Smooth muscle cell (in vitro differentiated cells): ENCODE measurements at regions not wholly inside any gene's neighbourhood (a gene's known extent, or its start where the extent isn't known, plus 50 kb on each side); places are given as distances from the start of the nearest gene placed in this dataset.

Experiments
- DNase-seq: peaks from one replicate; lab custom pipeline; 2025; ENCODE audit not compliant: unreplicated experiment; lab: John Stamatoyannopoulos, UW
- H2AFZ ChIP-seq: fragments of 200-600 bp; sonication (generic); 2 replicates; pipeline ENCODE4 v1.6.0; 2016; ENCODE audit warnings: antibody characterized with exemption, low read depth, mild to moderate bottlenecking
- H3F3A ChIP-seq: fragments of 200-600 bp; sonication (generic); 2 replicates; pipeline ENCODE4 v1.6.0; 2017; ENCODE audit warnings: antibody characterized with exemption, low read depth
- H3K27ac ChIP-seq: fragments of 200-600 bp; sonication (generic); 2 replicates; pipeline ENCODE4 v1.5.1; 2016; ENCODE audit warnings: low read depth, mild to moderate bottlenecking
- H3K27me3 ChIP-seq: fragments of 200-600 bp; sonication (generic); 2 replicates; pipeline ENCODE4 v1.6.1; 2016; ENCODE audit warnings: low read depth, mild to moderate bottlenecking
- H3K36me3 ChIP-seq: fragments of 200-600 bp; sonication (generic); 2 replicates; pipeline ENCODE4 v1.5.1; 2016; ENCODE audit warnings: low read depth
- H3K4me1 ChIP-seq: fragments of 200-600 bp; sonication (generic); 2 replicates; pipeline ENCODE4 v1.5.1; 2016; ENCODE audit warnings: low read depth
- H3K4me2 ChIP-seq: fragments of 200-600 bp; sonication (generic); 2 replicates; pipeline ENCODE4 v1.6.0; 2016; ENCODE audit warnings: mild to moderate bottlenecking
- H3K4me3 ChIP-seq: fragments of 200-600 bp; sonication (generic); 2 replicates; pipeline ENCODE4 v1.5.1; 2016; ENCODE audit warnings: mild to moderate bottlenecking
- H3K79me2 ChIP-seq: fragments of 200-600 bp; sonication (generic); 2 replicates; pipeline ENCODE4 v1.6.0; 2016; ENCODE audit warnings: low read depth, mild to moderate bottlenecking
- H3K9ac ChIP-seq: fragments of 200-600 bp; sonication (generic); 2 replicates; pipeline ENCODE4 v1.6.0; 2016; ENCODE audit warnings: low read depth
- H3K9me3 ChIP-seq: fragments of 200-600 bp; sonication (generic); replicated peaks from 2 replicates; pipeline ENCODE4 v1.5.1; 2016; ENCODE audit warnings: low read depth
- H4K20me1 ChIP-seq: fragments of 200-600 bp; sonication (generic); 2 replicates; pipeline ENCODE4 v1.6.0; 2016; ENCODE audit warnings: low read depth
- WGBS: methylation state at CpG from one replicate; pipeline ENCODE4 v1.1.7; 2016; ENCODE audit warnings: low lambda C conversion rate; 5-methylcytosine and 5-hydroxymethylcytosine counted together
- TF ChIP-seq, protein P1 (sequence below): fragments of 200-600 bp; sonication (generic); IDR thresholded peaks from 2 replicates; pipeline ENCODE4 v1.5.1; 2017; ENCODE audit warnings: borderline replicate concordance, mild to moderate bottlenecking, antibody characterized with exemption; ENCODE audit not compliant: insufficient read depth, poor library complexity, severe bottlenecking

DNA sequence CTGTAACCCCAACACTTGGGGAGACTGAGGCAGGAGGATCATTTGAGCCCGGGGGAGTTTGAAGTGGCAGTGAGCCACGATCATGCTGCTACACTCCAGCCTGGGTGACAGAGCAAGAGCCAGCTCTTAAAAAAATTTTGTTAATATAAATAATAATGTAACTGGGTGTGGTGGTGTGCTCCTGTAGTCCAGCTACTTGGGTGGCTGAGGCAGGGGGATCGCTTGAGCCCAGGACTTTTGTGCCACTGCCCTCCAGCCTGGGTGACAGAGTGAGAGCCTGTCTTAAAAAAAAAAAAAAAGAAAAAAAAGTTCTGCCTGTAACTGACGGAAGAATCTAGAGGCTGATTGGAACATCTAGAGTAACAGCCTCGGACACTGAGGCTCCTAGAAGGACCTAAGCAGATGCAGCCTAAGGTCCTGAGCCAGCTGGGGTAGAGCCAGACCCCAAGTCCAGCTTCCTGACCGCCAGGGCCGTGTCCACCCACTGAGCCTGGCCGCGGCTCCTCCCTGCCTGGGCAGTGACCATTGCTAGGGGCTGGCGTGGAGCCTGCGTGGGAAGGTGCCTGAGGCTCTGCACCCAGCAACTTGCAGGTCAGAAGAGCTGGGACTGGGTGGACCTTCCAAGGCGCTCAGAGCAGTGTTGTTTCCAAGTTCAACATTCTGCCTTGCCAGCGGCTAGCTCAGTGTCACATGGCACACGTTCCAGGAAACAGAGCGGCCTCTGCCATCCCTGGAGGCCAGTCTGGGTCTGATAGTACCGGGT lies 209.4 kb upstream of the CIBAR2 start:
- Histone ChIP-seq H3K9ac (no peak overlapping the region), H3K4me2 (peak overlapping the region; percentile 11), H3K4me1 (no peaks in the 10 kb centered on the region), H3K36me3 (no peaks in the 10 kb centered on the region), H3F3A (no peaks in the 10 kb centered on the region), H3K9me3 (no peaks in the 10 kb centered on the region), H2AFZ (no peak overlapping the region), H3K27ac (no peak overlapping the region), H3K79me2 (peaks cover 3% of the 10 kb centered on the region), H3K4me3 (no peak overlapping the region), H4K20me1 (peaks cover 94% of the 10 kb centered on the region), H3K27me3 (no peaks in the 10 kb centered on the region)
- TF ChIP-seq, protein P1, sequence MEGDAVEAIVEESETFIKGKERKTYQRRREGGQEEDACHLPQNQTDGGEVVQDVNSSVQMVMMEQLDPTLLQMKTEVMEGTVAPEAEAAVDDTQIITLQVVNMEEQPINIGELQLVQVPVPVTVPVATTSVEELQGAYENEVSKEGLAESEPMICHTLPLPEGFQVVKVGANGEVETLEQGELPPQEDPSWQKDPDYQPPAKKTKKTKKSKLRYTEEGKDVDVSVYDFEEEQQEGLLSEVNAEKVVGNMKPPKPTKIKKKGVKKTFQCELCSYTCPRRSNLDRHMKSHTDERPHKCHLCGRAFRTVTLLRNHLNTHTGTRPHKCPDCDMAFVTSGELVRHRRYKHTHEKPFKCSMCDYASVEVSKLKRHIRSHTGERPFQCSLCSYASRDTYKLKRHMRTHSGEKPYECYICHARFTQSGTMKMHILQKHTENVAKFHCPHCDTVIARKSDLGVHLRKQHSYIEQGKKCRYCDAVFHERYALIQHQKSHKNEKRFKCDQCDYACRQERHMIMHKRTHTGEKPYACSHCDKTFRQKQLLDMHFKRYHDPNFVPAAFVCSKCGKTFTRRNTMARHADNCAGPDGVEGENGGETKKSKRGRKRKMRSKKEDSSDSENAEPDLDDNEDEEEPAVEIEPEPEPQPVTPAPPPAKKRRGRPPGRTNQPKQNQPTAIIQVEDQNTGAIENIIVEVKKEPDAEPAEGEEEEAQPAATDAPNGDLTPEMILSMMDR, result no peak
- WGBS, result 62% methylated on average over 16 of the region's 16 CpGs
- DNase-seq, result no peak

DNA sequence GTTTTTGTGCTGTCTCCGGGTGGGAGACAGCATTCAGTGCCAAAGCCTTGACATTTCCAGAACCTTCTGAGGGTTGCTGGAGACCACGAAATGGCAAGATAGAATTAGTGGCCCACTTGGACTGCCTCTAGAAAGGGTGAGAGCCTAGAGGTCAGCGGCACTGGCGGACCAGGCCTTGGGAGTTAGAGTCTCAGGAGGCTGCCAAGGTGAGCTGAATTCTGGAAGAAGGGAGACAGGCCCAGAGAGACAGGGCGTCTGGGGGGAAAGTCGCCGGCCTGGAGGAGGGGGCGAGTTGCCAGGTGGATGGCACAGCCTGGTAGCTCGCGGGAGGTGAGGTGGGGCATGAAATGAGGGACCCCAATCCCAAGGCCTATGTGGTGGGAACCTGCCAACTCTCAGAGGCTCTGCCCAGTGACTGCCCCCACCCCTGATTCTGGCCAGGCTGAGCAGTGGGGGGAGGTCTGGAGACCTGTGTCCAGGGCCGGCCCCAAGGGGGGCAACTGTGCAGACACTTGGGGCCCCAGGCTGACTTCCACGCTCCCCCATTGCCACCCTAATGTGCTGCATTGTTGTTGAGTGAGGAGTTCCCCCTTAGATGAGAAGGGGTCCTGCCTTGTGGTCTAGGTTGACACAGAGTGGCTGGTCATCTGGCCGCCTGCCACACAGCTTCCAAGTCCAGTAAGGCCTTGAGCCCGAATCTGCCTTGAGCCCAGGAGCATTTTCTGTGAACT lies 211.1 kb upstream of the CIBAR2 start:
- Histone ChIP-seq H3K4me2 (no peak overlapping the region), H3K9ac (no peak overlapping the region), H2AFZ (no peak overlapping the region), H3K36me3 (no peaks in the 10 kb centered on the region), H4K20me1 (peaks cover 91% of the 10 kb centered on the region), H3K27me3 (no peaks in the 10 kb centered on the region), H3K9me3 (no peaks in the 10 kb centered on the region), H3K4me1 (peaks cover 4% of the 10 kb centered on the region), H3K79me2 (peaks cover 3% of the 10 kb centered on the region), H3F3A (peaks cover 7% of the 10 kb centered on the region), H3K4me3 (no peak overlapping the region), H3K27ac (no peak overlapping the region)
- TF ChIP-seq, protein P1, result no peak
- no peak for DNase-seq
- 94% methylated on average over 14 of the region's 14 CpGs for WGBS

DNA sequence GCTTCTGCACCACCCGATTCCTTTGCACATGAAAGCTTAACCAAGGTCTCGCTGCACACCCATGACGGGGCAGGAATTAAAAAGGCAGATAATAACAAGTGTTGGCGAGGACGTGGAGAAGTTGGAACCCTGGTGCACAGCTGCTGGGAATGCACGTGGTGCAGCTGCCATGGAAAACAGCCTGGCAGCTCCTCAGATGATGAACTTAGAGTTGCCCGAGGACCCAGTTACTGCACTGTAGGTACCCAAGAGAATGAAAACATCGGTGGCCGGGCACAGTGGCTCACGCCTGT lies 211.6 kb upstream of the CIBAR2 start:
- H3F3A ChIP-seq, result peaks cover 7% of the 10 kb centered on the region
- no peak for DNase-seq
- H3K9me3 ChIP-seq, result no peaks in the 10 kb centered on the region
- H3K4me2 ChIP-seq, result no peak overlapping the region
- H3K9ac ChIP-seq, result no peak overlapping the region
- H3K4me1 ChIP-seq, result peaks cover 10% of the 10 kb centered on the region
- over 99% methylated on average over 10 of the region's 10 CpGs for WGBS
- H3K4me3 ChIP-seq, result no peak overlapping the region
- no peaks in the 10 kb centered on the region for H3K27me3 ChIP-seq
- no peak overlapping the region for H3K27ac ChIP-seq
- H3K36me3 ChIP-seq, result no peaks in the 10 kb centered on the region
- H3K79me2 ChIP-seq, result peaks cover 3% of the 10 kb centered on the region
- TF ChIP-seq, protein P1, result no peak
- peaks cover 91% of the 10 kb centered on the region for H4K20me1 ChIP-seq
- H2AFZ ChIP-seq, result no peak overlapping the region
